ENCODE measurements at regions not wholly inside any gene's neighbourhood (a gene's known extent, or its start where the extent isn't known, plus 50 kb on each side); places are given as distances from the start of the nearest gene placed in this dataset.
"Not testable (repeated sequence)": the region's sequence is repeated elsewhere in the genome, so short reads cannot be mapped to it uniquely, and the experiment has no call there.

GRCh38 chr1:101185421-101185820 lies 51.4 kb upstream of the S1PR1 start:
- DNase-seq (ENCODE audit: low spot score): no peak
- intact Hi-C loops (cut with DNase I): no loop called here

- DNase-seq (ENCODE audit: low spot score): no peak
- intact Hi-C loops (cut with DNase I): loop anchor here (5.0 kb wide), 1 partner anchor 54 kb away; the partner anchor contains the start of gene S1PR1
Observed at GRCh38 chr1:101183388-101183699, 53.5 kb upstream of the S1PR1 start.

DNA sequence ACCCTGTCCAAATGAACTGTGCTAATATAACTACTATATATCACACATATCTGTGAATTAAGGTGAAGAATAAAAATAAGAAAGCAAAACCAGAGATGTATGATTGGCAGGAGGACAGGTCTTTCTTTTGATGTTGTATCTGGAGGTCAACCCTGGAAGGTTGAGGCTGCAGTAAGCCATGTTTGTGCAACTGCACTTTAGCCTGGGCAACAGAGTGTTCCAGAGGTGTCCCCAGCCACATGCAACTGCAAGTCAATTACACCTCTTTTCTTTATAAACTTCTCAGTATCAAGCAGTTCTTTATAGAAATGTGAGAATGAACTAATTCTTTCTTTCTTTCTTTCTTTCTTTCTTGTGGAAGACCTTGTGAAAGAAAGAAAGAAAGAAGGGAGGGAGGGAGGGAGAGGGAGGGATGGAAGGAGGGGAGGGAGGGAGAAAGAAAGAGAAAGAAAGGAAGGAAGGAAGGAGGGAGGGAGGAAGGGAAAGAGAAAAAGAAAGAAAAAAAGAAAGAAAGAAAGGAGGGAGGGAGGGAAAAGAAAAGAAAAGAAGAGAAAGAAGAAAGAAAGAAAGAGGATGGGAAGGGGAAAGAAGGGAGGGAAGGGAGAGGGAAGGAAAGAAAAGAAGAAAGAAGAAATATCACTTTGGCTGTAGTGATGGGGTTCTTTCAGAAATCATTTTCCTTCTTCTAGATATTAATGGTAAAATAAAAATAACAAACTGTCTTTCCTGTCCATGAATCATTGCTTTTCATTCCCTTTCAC lies 54.0 kb upstream of the S1PR1 start:
- intact Hi-C loops (cut with DNase I): loop anchor here (5.0 kb wide), 1 partner anchor 54 kb away; the partner anchor contains the start of gene S1PR1
- DNase-seq (ENCODE audit: low spot score): no peak

DNA sequence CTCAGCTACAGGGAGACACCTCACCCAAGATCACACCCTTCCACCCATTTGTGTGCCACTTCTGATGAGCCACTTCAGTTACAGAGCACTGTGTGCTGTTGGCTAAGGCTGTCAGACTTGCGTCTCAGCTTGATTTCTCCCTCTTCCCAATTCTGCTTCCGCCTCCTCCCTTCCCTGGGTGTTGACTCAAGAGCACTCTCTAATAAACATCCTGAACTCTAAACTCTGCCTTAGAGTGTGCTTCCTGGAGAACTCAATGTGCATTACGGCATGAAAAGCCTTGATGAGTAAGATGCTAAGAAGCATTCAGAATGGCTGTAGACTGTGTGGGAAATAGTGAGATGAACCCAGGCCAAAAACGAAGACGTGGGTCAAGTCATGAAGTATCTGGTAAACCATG lies 54.9 kb upstream of the S1PR1 start:
- no peak for DNase-seq (ENCODE audit: low spot score)
- intact Hi-C loops (cut with DNase I): loop anchor here (5.0 kb wide), 1 partner anchor 55 kb away; the partner anchor contains the start of gene S1PR1

- DNase-seq (ENCODE audit: low spot score): no peak
- intact Hi-C loops (cut with DNase I): no loop called here
Observed at GRCh38 chr1:101178688-101179491, 57.9 kb upstream of the S1PR1 start.

DNA sequence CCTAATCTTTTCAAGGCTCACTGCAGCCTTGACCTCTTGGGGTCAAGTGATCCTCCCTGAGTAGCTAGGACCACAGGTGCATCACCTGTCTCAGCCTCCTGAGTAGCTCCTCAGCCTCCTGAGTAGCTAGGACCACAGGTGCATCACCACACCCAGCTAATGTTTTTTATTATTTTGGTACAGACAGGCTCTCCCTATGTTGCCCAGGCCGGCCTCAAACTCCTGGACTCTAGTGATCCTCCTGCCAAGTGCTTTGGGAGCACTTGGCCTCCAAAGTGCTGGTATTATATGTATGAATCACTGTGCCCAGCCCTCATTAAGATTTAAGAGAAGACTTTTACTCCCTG lies 58.5 kb upstream of the S1PR1 start:
- intact Hi-C loops (cut with DNase I): no loop called here
- no peak for DNase-seq (ENCODE audit: low spot score)

- intact Hi-C loops (cut with DNase I): no loop called here
- DNase-seq (ENCODE audit: low spot score): no peak
Observed at GRCh38 chr1:101175886-101176285, 60.9 kb upstream of the S1PR1 start.

DNA sequence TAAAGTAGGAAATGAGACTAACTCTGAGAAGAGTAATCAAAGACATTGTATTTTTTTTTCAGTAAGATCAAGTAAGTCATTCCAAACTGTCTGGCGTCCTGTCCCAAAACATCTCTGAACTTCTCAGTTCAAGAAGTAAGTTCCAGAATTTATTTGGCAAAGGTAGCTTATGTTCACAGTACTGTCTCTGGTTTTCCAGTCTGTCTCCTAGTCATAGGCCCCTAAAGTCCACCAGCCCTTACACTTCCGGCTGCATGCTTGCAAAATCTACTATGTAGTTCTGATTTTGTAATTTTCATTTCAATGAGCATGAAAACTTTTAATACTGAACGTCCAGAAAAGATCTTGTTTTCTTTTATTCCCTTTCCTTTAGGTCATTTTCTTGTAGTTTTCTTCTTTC lies 61.4 kb upstream of the S1PR1 start:
- intact Hi-C loops (cut with DNase I): no loop called here
- no peak for DNase-seq (ENCODE audit: low spot score)

GRCh38 chr1:101174722-101175121 lies 62.1 kb upstream of the S1PR1 start:
- no peak for DNase-seq (ENCODE audit: low spot score)
- intact Hi-C loops (cut with DNase I): no loop called here

DNA sequence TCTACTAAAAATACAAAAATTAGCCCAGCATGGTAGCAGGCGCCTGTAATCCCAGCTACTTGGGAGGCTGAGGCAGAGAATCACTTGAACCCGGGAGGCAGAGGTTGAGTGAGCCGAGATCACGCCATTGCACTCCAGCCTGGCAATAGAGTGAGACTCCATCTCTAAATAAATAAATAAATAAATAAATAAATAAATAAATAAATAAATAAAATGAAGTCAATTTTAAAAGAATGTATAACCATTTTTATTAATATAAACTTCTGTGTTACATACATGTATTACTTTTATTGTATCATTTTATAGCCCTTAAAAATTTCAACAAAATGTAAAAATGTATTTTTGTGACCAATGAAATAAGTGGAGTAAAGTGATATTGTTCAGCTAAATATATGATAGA lies 62.5 kb upstream of the S1PR1 start:
- DNase-seq (ENCODE audit: low spot score); intact Hi-C loops (cut with DNase I): not testable (repeated sequence)

DNA sequence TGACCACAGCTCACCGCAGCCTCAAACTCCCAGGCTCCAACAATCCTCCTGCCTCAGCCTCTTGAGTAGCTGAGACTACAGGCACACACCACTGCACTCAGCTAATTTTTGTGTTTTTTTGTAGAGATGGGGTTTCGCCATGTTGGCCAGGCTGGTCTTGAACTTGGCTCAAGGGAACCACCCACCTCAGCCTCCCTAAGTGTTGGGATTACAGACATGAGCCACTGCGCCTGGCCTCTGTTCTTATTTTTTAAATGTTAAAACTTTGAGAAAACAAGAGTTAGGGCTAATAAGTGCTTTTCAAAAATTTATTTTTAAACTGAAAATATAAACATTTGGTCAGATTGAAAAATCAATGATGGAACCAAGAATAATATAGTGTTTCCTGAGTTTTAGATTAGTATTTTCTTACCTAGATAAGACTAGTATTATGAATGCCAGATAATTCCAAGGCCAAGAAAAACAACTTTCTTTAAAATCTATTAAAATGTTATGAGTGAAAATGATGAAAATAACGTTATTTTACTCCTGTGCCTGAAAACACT lies 66.2 kb upstream of the S1PR1 start:
- DNase-seq (ENCODE audit: low spot score): no peak
- intact Hi-C loops (cut with DNase I): no loop called here

DNA sequence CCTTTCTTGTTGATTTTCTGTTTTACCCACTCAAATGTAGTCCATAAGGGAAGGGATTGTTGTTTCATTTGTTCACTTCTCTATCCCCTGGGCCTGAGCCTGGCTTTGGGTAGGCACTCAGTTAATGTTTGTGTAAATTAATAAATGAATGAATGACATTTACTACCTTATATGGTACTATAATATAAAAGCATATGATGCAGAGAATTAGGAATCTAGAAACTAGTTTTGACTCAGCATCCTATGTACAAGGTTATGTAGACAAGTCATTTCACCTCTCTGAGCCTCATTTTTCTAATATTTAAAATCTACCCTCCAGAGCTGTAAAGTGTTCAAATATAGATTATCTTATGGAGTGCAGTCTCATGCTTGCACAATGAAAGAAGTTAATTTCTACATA lies 68.9 kb upstream of the S1PR1 start:
- intact Hi-C loops (cut with DNase I): no loop called here
- no peak for DNase-seq (ENCODE audit: low spot score)

- no peak for DNase-seq (ENCODE audit: low spot score)
- intact Hi-C loops (cut with DNase I): no loop called here
Observed at GRCh38 chr1:101166583-101167120, 70.2 kb upstream of the S1PR1 start.

- intact Hi-C loops (cut with DNase I): no loop called here
- DNase-seq (ENCODE audit: low spot score): no peak
Observed at GRCh38 chr1:101165954-101166353, 70.9 kb upstream of the S1PR1 start.

GRCh38 chr1:101165532-101165931 lies 71.3 kb upstream of the S1PR1 start:
- intact Hi-C loops (cut with DNase I): no loop called here
- no peak for DNase-seq (ENCODE audit: low spot score)

GRCh38 chr1:101164776-101165175 lies 72.0 kb upstream of the S1PR1 start:
- no peak for DNase-seq (ENCODE audit: low spot score)
- intact Hi-C loops (cut with DNase I): loop anchor here (5.0 kb wide), 1 partner anchor 73 kb away; the partner anchor contains the start of gene S1PR1

GRCh38 chr1:101162736-101163735 lies 73.8 kb upstream of the S1PR1 start:
- intact Hi-C loops (cut with DNase I): loop anchor here (5.0 kb wide), 1 partner anchor 74 kb away; the partner anchor contains the start of gene S1PR1
- no peak for DNase-seq (ENCODE audit: low spot score)

DNA sequence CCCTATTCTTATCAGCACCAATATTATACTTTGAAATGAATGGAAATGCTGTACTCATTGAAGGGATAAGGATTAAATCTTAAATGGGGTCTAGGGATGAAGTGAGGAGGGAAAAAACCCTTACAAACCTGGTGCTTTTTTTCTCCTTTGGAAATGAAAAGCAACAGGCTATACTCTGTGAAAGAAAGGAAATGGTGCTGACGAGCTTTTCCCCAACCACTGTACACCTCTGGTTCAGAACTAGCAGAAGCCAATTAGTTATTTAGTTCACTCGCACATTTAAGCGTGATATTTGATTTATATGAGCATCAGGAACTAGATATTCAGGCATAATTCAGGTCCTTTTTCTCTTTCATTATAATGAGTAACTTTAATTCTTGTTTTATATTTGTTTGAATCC lies 74.5 kb upstream of the S1PR1 start:
- no peak for DNase-seq (ENCODE audit: low spot score)
- intact Hi-C loops (cut with DNase I): loop anchor here (5.0 kb wide), 1 partner anchor 75 kb away; the partner anchor contains the start of gene S1PR1

DNA sequence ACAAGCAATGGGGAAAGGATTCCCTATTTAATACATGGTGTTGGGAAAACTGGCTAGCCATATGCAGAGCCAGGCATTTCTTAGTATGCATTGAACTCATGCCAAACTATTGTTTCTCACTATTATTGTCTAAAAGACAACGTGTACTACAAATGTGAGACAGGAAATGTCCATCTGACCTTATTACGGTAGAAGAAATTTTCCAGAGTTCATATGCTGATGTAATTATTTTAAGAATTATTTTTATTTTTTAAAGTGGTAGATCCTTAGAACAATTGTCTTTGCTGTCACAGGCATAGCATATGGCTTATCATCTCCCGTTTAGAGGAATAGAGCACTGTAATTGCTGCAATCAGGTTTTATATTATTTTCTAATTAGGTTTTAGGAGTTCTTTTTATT lies 75.2 kb upstream of the S1PR1 start:
- intact Hi-C loops (cut with DNase I): loop anchor here (5.0 kb wide), 1 partner anchor 76 kb away; the partner anchor contains the start of gene S1PR1
- no peak for DNase-seq (ENCODE audit: low spot score)
